ENCODE measurements at regions not wholly inside any gene's neighbourhood (a gene's known extent, or its start where the extent isn't known, plus 50 kb on each side); places are given as distances from the start of the nearest gene placed in this dataset.

DNA sequence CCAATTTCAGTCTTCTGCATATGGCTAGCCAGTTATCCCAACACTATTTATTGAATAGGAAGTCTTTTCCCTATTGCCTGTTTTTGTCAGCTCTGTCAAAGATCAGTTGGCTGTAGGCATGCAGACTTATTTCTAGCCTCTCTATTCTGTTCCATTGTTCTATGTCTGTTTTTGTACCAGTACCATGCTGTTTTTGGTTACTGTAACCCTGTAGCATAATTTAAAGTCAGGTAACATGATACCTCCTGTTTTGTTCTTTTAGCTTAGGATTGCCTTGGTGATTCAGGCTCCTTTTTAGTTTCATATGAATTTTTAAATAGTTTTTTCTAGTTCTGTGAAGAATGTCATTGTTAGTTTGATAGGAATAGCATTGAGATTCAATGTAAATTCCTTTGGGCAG is 104.9 kb upstream of the SLCO6A1 start:
- no peaks in the 10 kb centered on the region for H3F3A ChIP-seq (ENCODE audit: insufficient read depth, low read length, poor library complexity, severe bottlenecking)
- H3K9ac ChIP-seq (ENCODE audit: low read length) = no peak overlapping the region
- H3K27ac ChIP-seq (ENCODE audit: low read length) = no peak overlapping the region
- no peaks in the 10 kb centered on the region for H3K36me3 ChIP-seq (ENCODE audit: insufficient read depth, low read length)
- H3K9me2 ChIP-seq (ENCODE audit: insufficient read depth, low read length) = no peaks in the 10 kb centered on the region
- no peaks in the 10 kb centered on the region for H3K9me3 ChIP-seq (ENCODE audit: low read length)
- TF ChIP-seq RAD21 (conservative IDR thresholded peaks at IDR 0.05) = no peak
- TF ChIP-seq, protein P1, sequence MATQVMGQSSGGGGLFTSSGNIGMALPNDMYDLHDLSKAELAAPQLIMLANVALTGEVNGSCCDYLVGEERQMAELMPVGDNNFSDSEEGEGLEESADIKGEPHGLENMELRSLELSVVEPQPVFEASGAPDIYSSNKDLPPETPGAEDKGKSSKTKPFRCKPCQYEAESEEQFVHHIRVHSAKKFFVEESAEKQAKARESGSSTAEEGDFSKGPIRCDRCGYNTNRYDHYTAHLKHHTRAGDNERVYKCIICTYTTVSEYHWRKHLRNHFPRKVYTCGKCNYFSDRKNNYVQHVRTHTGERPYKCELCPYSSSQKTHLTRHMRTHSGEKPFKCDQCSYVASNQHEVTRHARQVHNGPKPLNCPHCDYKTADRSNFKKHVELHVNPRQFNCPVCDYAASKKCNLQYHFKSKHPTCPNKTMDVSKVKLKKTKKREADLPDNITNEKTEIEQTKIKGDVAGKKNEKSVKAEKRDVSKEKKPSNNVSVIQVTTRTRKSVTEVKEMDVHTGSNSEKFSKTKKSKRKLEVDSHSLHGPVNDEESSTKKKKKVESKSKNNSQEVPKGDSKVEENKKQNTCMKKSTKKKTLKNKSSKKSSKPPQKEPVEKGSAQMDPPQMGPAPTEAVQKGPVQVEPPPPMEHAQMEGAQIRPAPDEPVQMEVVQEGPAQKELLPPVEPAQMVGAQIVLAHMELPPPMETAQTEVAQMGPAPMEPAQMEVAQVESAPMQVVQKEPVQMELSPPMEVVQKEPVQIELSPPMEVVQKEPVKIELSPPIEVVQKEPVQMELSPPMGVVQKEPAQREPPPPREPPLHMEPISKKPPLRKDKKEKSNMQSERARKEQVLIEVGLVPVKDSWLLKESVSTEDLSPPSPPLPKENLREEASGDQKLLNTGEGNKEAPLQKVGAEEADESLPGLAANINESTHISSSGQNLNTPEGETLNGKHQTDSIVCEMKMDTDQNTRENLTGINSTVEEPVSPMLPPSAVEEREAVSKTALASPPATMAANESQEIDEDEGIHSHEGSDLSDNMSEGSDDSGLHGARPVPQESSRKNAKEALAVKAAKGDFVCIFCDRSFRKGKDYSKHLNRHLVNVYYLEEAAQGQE (IDR thresholded peaks at IDR 0.05; ENCODE audit: borderline replicate concordance) = no peak
- no peaks in the 10 kb centered on the region for H3K27me3 ChIP-seq (ENCODE audit: insufficient read depth, low read depth, low read length)
- no peak overlapping the region for H2AFZ ChIP-seq (ENCODE audit: low read depth, low read length)
- H3K4me2 ChIP-seq (ENCODE audit: low read length) = no peak overlapping the region
- no peaks in the 10 kb centered on the region for H3K79me2 ChIP-seq (replicated peaks; ENCODE audit: insufficient read depth, low read length)
- no peaks in the 10 kb centered on the region for H4K20me1 ChIP-seq (ENCODE audit: insufficient read depth)
- H3K4me3 ChIP-seq (ENCODE audit: low read length) = no peak overlapping the region

DNA sequence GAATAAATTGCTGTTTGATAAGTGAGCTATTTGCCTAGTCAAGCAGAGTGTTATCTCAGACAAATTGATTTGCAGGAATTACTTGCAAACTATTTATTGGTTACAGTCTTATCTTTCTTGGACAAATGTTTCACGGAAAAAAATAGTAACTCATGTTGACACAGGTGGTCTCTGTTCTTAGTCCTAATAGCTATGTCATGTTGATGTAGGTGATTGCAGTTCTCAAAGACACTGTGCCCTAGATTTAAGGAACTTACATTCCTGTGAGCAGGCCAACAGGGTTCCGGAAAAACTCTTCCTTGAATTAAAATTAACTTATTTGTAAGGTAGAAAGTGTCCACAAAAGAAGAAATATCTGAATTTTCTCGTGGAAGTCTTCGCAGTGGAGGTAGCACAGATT is 109.6 kb upstream of the SLCO6A1 start:
- no peaks in the 10 kb centered on the region for H3K9me3 ChIP-seq (ENCODE audit: low read length)
- no peak overlapping the region for H3K27ac ChIP-seq (ENCODE audit: low read length)
- H2AFZ ChIP-seq (ENCODE audit: low read depth, low read length) = no peak overlapping the region
- H4K20me1 ChIP-seq (ENCODE audit: insufficient read depth) = no peaks in the 10 kb centered on the region
- no peak overlapping the region for H3K4me3 ChIP-seq (ENCODE audit: low read length)
- no peak overlapping the region for H3K4me2 ChIP-seq (ENCODE audit: low read length)
- H3K27me3 ChIP-seq (ENCODE audit: insufficient read depth, low read depth, low read length) = no peaks in the 10 kb centered on the region
- H3K9me2 ChIP-seq (ENCODE audit: insufficient read depth, low read length) = no peaks in the 10 kb centered on the region
- no peak overlapping the region for H3K9ac ChIP-seq (ENCODE audit: low read length)
- H3F3A ChIP-seq (ENCODE audit: insufficient read depth, low read length, poor library complexity, severe bottlenecking) = no peaks in the 10 kb centered on the region
- no peaks in the 10 kb centered on the region for H3K36me3 ChIP-seq (ENCODE audit: insufficient read depth, low read length)
- no peaks in the 10 kb centered on the region for H3K79me2 ChIP-seq (replicated peaks; ENCODE audit: insufficient read depth, low read length)
- TF ChIP-seq EZH2 (IDR thresholded peaks at IDR 0.05; ENCODE audit: borderline replicate concordance, insufficient read depth, low read length, poor library complexity, severe bottlenecking) = no peak
- no peak for TF ChIP-seq EP300 (conservative IDR thresholded peaks at IDR 0.05; ENCODE audit: poor library complexity, severe bottlenecking)
- TF ChIP-seq RAD21 (conservative IDR thresholded peaks at IDR 0.05) = no peak
- TF ChIP-seq POLR2AphosphoS5 (IDR thresholded peaks at IDR 0.05) = no peak
- TF ChIP-seq, protein P1 (IDR thresholded peaks at IDR 0.05; ENCODE audit: borderline replicate concordance) = no peak
- TF ChIP-seq TAF1 (IDR thresholded peaks at IDR 0.05; ENCODE audit: low read depth) = no peak
- TF ChIP-seq SMC3 (conservative IDR thresholded peaks at IDR 0.05; ENCODE audit: poor library complexity) = no peak
- no peak for TF ChIP-seq MXI1 (conservative IDR thresholded peaks at IDR 0.05; ENCODE audit: poor library complexity, severe bottlenecking)
- TF ChIP-seq, protein P2, sequence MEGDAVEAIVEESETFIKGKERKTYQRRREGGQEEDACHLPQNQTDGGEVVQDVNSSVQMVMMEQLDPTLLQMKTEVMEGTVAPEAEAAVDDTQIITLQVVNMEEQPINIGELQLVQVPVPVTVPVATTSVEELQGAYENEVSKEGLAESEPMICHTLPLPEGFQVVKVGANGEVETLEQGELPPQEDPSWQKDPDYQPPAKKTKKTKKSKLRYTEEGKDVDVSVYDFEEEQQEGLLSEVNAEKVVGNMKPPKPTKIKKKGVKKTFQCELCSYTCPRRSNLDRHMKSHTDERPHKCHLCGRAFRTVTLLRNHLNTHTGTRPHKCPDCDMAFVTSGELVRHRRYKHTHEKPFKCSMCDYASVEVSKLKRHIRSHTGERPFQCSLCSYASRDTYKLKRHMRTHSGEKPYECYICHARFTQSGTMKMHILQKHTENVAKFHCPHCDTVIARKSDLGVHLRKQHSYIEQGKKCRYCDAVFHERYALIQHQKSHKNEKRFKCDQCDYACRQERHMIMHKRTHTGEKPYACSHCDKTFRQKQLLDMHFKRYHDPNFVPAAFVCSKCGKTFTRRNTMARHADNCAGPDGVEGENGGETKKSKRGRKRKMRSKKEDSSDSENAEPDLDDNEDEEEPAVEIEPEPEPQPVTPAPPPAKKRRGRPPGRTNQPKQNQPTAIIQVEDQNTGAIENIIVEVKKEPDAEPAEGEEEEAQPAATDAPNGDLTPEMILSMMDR (IDR thresholded peaks at IDR 0.05; ENCODE audit: poor library complexity, severe bottlenecking) = no peak
